OCI-LY7 (cell line): ENCODE measurements at regions not wholly inside any gene's neighbourhood (a gene's known extent, or its start where the extent isn't known, plus 50 kb on each side); places are given as distances from the start of the nearest gene placed in this dataset.

ENCODE experiments used
- BruUV-seq: library from RNA; stranded (reverse); fragments of 400-500 nt; replicated peaks from 2 replicates; lab custom pipeline; 2021; lab: Mats Ljungman, UMichigan
- CTCF ChIA-PET: fragments of 300-600 bp; sonication (Branson Sonifier 250); formaldehyde crosslinking; loops from one replicate; lab custom pipeline; 2022; ENCODE audit warnings: antibody characterized with exemption; ENCODE audit not compliant: unreplicated experiment; lab: Charles Lee
- POLR2A ChIA-PET: fragments of 300-600 bp; sonication (Branson Sonifier 250); formaldehyde crosslinking; loops from one replicate; lab custom pipeline; 2022; ENCODE audit warnings: antibody characterized with exemption; lab: Charles Lee
- DNase-seq: peaks from one replicate; pipeline ENCODE4 v3.0.0-alpha.2; 2015; ENCODE audit warnings: low spot score
- H2AFZ ChIP-seq: fragments of 200-600 bp; sonication (generic), shearing (Covaris generic); 2 replicates; pipeline ENCODE4 v1.6.1; 2014; ENCODE audit warnings: mild to moderate bottlenecking, antibody characterized with exemption, low read length, moderate library complexity
- H3K27ac ChIP-seq: fragments of 200-600 bp; sonication (generic); 2 replicates; pipeline ENCODE4 v1.5.1; 2014; ENCODE audit warnings: mixed run types, low read depth, mild to moderate bottlenecking, moderate library complexity, low read length, inconsistent platforms; ENCODE audit not compliant: poor library complexity, severe bottlenecking
- H3K36me3 ChIP-seq: fragments of 200-600 bp; sonication (generic); 2 replicates; pipeline ENCODE4 v1.6.1; 2014; ENCODE audit warnings: mild to moderate bottlenecking, antibody characterized with exemption, low read length, moderate library complexity, mixed read lengths; ENCODE audit not compliant: insufficient read depth
- H3K4me1 ChIP-seq: fragments of 200-600 bp; sonication (generic); 2 replicates; pipeline ENCODE4 v1.5.1; 2014; ENCODE audit warnings: mild to moderate bottlenecking, low read length; ENCODE audit not compliant: insufficient read depth, poor library complexity, severe bottlenecking
- H3K4me2 ChIP-seq: fragments of 200-600 bp; sonication (generic); 2 replicates; pipeline ENCODE4 v1.6.1; 2014; ENCODE audit warnings: mild to moderate bottlenecking, low read length
- H3K4me3 ChIP-seq: fragments of 200-600 bp; sonication (generic); 2 replicates; pipeline ENCODE4 v1.5.1; 2014; ENCODE audit warnings: mild to moderate bottlenecking, low read depth, low read length; ENCODE audit not compliant: poor library complexity, severe bottlenecking
- H3K79me2 ChIP-seq: fragments of 200-600 bp; sonication (generic); 2 replicates; pipeline ENCODE4 v1.6.1; 2016; ENCODE audit warnings: low read depth, mild to moderate bottlenecking, low read length, moderate library complexity, mixed read lengths; ENCODE audit not compliant: insufficient read depth
- H3K9me2 ChIP-seq: fragments of 200-600 bp; sonication (generic); 2 replicates; pipeline ENCODE4 v1.6.1; 2016; ENCODE audit warnings: mild to moderate bottlenecking, low read length, mixed read lengths; ENCODE audit not compliant: insufficient read depth
- H3K9me3 ChIP-seq: fragments of 200-600 bp; sonication (generic); 2 replicates; pipeline ENCODE4 v1.6.1; 2014; ENCODE audit warnings: mild to moderate bottlenecking, mixed run types, low read length, mixed read lengths
- H4K20me1 ChIP-seq: fragments of 200-600 bp; sonication (generic); 2 replicates; pipeline ENCODE4 v1.6.1; 2014; ENCODE audit warnings: mild to moderate bottlenecking, antibody characterized with exemption, low read length, moderate library complexity, mixed read lengths; ENCODE audit not compliant: insufficient read depth
- EZH2phosphoT487 ChIP-seq: fragments of 200-600 bp; sonication (generic); IDR thresholded peaks from 2 replicates; pipeline ENCODE4 v1.6.1; 2018; ENCODE audit warnings: low read depth, borderline replicate concordance, mild to moderate bottlenecking, mixed run types, antibody characterized with exemption, low read length, moderate library complexity, mixed read lengths
- intact Hi-C: fragments of 100-400 bp; cut with micrococcal nuclease; formaldehyde crosslinking; loops from one replicate; pipeline ENCODE4 v1.10.0; 2022; ENCODE audit not compliant: unreplicated experiment
- TF ChIP-seq, protein P1 (sequence below): fragments of 200-600 bp; sonication (generic); conservative IDR thresholded peaks from 2 replicates; pipeline ENCODE4 v1.5.1; 2014; ENCODE audit warnings: mild to moderate bottlenecking, antibody characterized with exemption, low read length, moderate library complexity, mixed read lengths

DNA sequence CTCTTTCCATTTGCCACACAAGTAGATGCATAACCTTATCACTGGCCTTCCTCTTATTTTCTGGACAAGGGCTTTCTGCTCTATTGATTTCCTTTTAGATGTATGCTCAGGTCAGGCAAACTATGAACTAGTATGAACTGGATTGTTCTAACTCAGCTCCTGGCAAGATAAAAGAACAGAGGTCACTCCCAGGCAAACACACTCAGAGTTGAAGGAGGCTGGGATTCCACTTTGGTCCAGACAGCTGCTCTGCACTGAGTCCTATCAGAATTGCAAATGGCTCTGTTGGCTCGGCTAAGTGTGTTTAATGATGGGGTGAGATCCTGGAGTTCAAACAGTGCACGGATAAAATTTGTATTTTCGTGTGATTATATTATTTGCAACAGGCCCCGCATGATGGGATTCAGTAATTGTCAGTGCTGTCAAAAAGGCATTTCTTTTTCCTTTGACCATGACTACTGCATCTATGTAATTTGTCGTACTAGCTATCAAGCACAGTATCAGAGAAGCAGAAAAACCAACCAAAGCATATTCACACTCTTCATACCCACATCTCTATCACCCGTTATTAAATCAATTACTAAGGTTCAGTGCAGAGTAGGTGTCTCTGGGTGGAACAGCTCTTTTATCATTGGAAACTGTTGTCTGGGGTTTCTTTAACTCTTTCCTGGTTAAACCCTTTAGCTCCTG lies 288.1 kb upstream of the PRKCQ start:
- Histone ChIP-seq H3K4me1 (no peaks in the 10 kb centered on the region), H3K4me2 (no peak overlapping the region), H2AFZ (no peak overlapping the region), H3K4me3 (no peak overlapping the region), H4K20me1 (no peaks in the 10 kb centered on the region), H3K27ac (no peak overlapping the region), H3K9me2 (no peaks in the 10 kb centered on the region), H3K9me3 (no peaks in the 10 kb centered on the region), H3K36me3 (no peaks in the 10 kb centered on the region), H3K79me2 (no peaks in the 10 kb centered on the region)
- CTCF ChIA-PET = no interaction called here
- intact Hi-C loops = no loop called here
- POLR2A ChIA-PET = no interaction called here
- TF ChIP-seq EZH2phosphoT487 = no peak
- TF ChIP-seq, protein P1, sequence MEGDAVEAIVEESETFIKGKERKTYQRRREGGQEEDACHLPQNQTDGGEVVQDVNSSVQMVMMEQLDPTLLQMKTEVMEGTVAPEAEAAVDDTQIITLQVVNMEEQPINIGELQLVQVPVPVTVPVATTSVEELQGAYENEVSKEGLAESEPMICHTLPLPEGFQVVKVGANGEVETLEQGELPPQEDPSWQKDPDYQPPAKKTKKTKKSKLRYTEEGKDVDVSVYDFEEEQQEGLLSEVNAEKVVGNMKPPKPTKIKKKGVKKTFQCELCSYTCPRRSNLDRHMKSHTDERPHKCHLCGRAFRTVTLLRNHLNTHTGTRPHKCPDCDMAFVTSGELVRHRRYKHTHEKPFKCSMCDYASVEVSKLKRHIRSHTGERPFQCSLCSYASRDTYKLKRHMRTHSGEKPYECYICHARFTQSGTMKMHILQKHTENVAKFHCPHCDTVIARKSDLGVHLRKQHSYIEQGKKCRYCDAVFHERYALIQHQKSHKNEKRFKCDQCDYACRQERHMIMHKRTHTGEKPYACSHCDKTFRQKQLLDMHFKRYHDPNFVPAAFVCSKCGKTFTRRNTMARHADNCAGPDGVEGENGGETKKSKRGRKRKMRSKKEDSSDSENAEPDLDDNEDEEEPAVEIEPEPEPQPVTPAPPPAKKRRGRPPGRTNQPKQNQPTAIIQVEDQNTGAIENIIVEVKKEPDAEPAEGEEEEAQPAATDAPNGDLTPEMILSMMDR = no peak
- DNase-seq = no peak
- no TSS peak for BruUV-seq

DNA sequence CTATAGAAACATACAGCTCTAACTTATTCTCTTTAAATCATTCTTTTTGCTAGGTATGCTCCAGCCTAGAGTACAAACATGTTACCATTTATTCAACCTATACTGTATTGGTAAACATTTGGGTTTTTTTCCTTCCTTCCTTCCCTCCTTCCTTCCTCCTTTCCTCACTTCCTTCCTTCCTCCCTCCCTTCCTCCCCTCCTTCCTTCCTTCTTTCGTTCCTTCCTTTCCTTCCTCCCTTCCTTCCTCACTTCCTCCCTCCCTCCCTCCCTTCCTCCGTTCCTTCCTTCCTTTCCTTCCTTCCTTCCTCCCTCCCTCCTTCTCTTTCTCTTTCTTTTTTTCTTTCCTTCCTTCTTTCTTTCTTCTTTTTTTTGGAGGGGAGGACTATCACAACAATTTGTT lies 286.7 kb upstream of the PRKCQ start:
- CTCF ChIA-PET = no interaction called here

DNA sequence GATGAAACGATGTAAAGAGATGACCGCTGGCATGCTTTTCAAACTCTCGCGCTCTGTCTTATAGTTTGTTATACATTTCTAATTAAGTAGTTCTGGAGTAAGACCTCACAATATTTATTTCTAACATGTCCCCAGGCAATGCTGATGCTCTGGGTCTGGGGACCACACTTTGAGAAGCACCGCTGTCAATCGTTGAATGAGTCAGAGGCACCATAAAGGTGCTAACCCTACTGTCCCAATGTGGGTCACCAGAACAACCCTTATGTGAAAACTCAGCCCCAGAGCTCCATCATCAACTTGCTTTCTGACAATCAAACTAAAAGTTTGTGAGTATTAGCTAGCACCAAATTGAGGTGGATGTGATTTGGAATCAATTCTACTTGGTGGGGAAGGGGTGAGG lies 284.1 kb upstream of the PRKCQ start:
- POLR2A ChIA-PET = no interaction called here
- Histone ChIP-seq H3K9me2 (no peaks in the 10 kb centered on the region), H3K79me2 (no peaks in the 10 kb centered on the region), H3K4me3 (no peak overlapping the region), H3K4me1 (no peaks in the 10 kb centered on the region), H3K9me3 (no peaks in the 10 kb centered on the region), H3K27ac (no peak overlapping the region), H4K20me1 (no peaks in the 10 kb centered on the region), H3K4me2 (no peak overlapping the region), H2AFZ (no peak overlapping the region), H3K36me3 (no peaks in the 10 kb centered on the region)
- no peak for TF ChIP-seq EZH2phosphoT487
- TF ChIP-seq, protein P1 = no peak
- intact Hi-C loops = no loop called here
- CTCF ChIA-PET = no interaction called here
- no peak for DNase-seq
- BruUV-seq = no TSS peak

More for the DNA sequence above, 286.7 kb upstream of the PRKCQ start:
- TF ChIP-seq EZH2phosphoT487 = no peak
- TF ChIP-seq, protein P1 = no peak
- Histone ChIP-seq H3K36me3 (no peaks in the 10 kb centered on the region), H2AFZ (no peak overlapping the region), H3K9me3 (no peaks in the 10 kb centered on the region), H3K4me2 (no peak overlapping the region), H4K20me1 (no peaks in the 10 kb centered on the region), H3K79me2 (no peaks in the 10 kb centered on the region), H3K4me3 (no peak overlapping the region), H3K4me1 (no peaks in the 10 kb centered on the region), H3K9me2 (no peaks in the 10 kb centered on the region), H3K27ac (no peak overlapping the region)
- BruUV-seq = no TSS peak
- POLR2A ChIA-PET = no interaction called here
- DNase-seq = no peak
- intact Hi-C loops = no loop called here
